ENCODE measurements at regions not wholly inside any gene's neighbourhood (a gene's known extent, or its start where the extent isn't known, plus 50 kb on each side); places are given as distances from the start of the nearest gene placed in this dataset.

- TF ChIP-seq EP300 (IDR thresholded peaks at IDR 0.05), result no peak
- no peak for TF ChIP-seq CTCF (IDR thresholded peaks at IDR 0.05)
- TF ChIP-seq POLR2A (IDR thresholded peaks at IDR 0.05), result no peak
Observed at GRCh38 chr3:67907735-67908134, 253.3 kb upstream of the SUCLG2 start.

All from ovary (tissue), 3 donors.